H1 (cell line): ENCODE measurements at regions not wholly inside any gene's neighbourhood (a gene's known extent, or its start where the extent isn't known, plus 50 kb on each side); places are given as distances from the start of the nearest gene placed in this dataset.

Experiments used
- CTCF ChIA-PET: fragments of 300-600 bp; sonication (Branson Sonifier 250); formaldehyde crosslinking; loops from one replicate; lab custom pipeline; 2021; ENCODE audit not compliant: partially characterized antibody; lab: Charles Lee
- POLR2A ChIA-PET: fragments of 300-600 bp; sonication (Branson Sonifier 250); formaldehyde crosslinking; loops from one replicate; lab custom pipeline; 2021; ENCODE audit warnings: inconsistent platforms; ENCODE audit not compliant: partially characterized antibody; lab: Charles Lee
- DNase-seq, 2 experiments: peaks; one replicate each; pipeline versions ENCODE4 v3.0.0 to v3.0.0-alpha.2; 2010 to 2022; ENCODE audit warnings: low spot score in 2 of 2, low read depth in 1 of 2, mixed read lengths in 1 of 2
- FAIRE-seq: peaks from 2 replicates; lab custom pipeline; 2011; peaks lifted over from hg19 to GRCh38; lab: Jason Lieb, UNC
- H2AFZ ChIP-seq: 2 replicates; pipeline ENCODE4 v1.8.1; 2012; ENCODE audit warnings: low read length, inconsistent platforms
- H2AK5ac ChIP-seq: 2 replicates; pipeline ENCODE4 v1.6.1; 2013; ENCODE audit warnings: low read depth, low read length
- H2BK120ac ChIP-seq: replicated peaks from 2 replicates; pipeline ENCODE3; 2013; ENCODE audit warnings: low read depth, low read length, inconsistent platforms
- H2BK12ac ChIP-seq: 2 replicates; pipeline ENCODE4 v1.6.1; 2013; ENCODE audit warnings: low read depth, low read length
- H2BK15ac ChIP-seq: 2 replicates; pipeline ENCODE4 v1.6.1; 2013; ENCODE audit warnings: low read length
- H2BK20ac ChIP-seq: 2 replicates; pipeline ENCODE4 v1.6.1; 2013; ENCODE audit warnings: low read length
- H2BK5ac ChIP-seq: 2 replicates; pipeline ENCODE4 v1.6.1; 2013; ENCODE audit warnings: low read depth, low read length
- H3K14ac ChIP-seq: 2 replicates; pipeline ENCODE4 v1.6.1; 2013; ENCODE audit warnings: inconsistent platforms; ENCODE audit not compliant: insufficient read length
- H3K18ac ChIP-seq: 2 replicates; pipeline ENCODE4 v1.6.1; 2013; ENCODE audit warnings: low read length; ENCODE audit errors: extremely low read depth
- H3K23ac ChIP-seq: 2 replicates; pipeline ENCODE4 v1.6.1; 2013; ENCODE audit warnings: inconsistent platforms; ENCODE audit not compliant: insufficient read length
- H3K23me2 ChIP-seq: 2 replicates; pipeline ENCODE4 v1.6.1; 2013; ENCODE audit warnings: low read depth, low read length
- H3K27ac ChIP-seq: 2 replicates; pipeline ENCODE4 v1.6.1; 2011; ENCODE audit warnings: low read depth, low read length, inconsistent platforms
- H3K27me3 ChIP-seq, 4 experiments: replicated peaks in 1 of 4; 1 replicate in 1 of 4; 2 replicates in 3 of 4; pipeline versions ENCODE4 v1.6.1 to v1.8.1; 2011 to 2013; ENCODE audit warnings: low read length in 3 of 4, mild to moderate bottlenecking in 3 of 4, inconsistent platforms in 2 of 4, mixed read lengths in 2 of 4, moderate library complexity in 1 of 4; ENCODE audit not compliant: control insufficient read depth in 3 of 4, insufficient read depth in 3 of 4; ENCODE audit errors: extremely low read depth in 1 of 4
- H3K36me3 ChIP-seq, 4 experiments: 2 replicates each; pipeline versions ENCODE4 v1.6.1 to v1.8.1; 2011 to 2013; ENCODE audit warnings: mild to moderate bottlenecking in 4 of 4, low read length in 3 of 4, moderate library complexity in 2 of 4, control low read depth in 1 of 4, inconsistent platforms in 1 of 4; ENCODE audit not compliant: insufficient read depth in 4 of 4, control insufficient read depth in 2 of 4
- H3K4ac ChIP-seq: replicated peaks from 2 replicates; pipeline ENCODE3; 2013; ENCODE audit warnings: low read length, low read depth, mixed read lengths, inconsistent platforms; ENCODE audit not compliant: insufficient read length
- H3K4me1 ChIP-seq, 4 experiments: replicated peaks in 1 of 4; 1 replicate in 1 of 4; 2 replicates in 3 of 4; pipeline versions ENCODE4 v1.6.1 to v1.8.1; 2011 to 2013; ENCODE audit warnings: low read length in 3 of 4, inconsistent platforms in 2 of 4, mixed read lengths in 1 of 4; ENCODE audit not compliant: insufficient read depth in 4 of 4, control insufficient read depth in 3 of 4
- H3K4me2 ChIP-seq, 2 experiments: 2 replicates each; pipeline versions ENCODE4 v1.6.1 to v1.8.1; 2011 to 2013; ENCODE audit warnings: low read depth in 2 of 2, low read length in 2 of 2, control low read depth in 1 of 2, inconsistent platforms in 1 of 2, mild to moderate bottlenecking in 1 of 2; ENCODE audit not compliant: insufficient read depth in 1 of 2
- H3K4me3 ChIP-seq, 4 experiments: fragments of 200-600, 300-600 bp in 1 of 4; sonication (generic), shearing (Covaris generic), sonication (Bioruptor Twin) in 1 of 4; 2 replicates each; pipeline versions ENCODE4 v1.5.1 to v1.8.1; 2011 to 2016; ENCODE audit warnings: low read length in 4 of 4, low read depth in 3 of 4, control low read depth in 2 of 4, inconsistent platforms in 2 of 4, mild to moderate bottlenecking in 2 of 4, mixed read lengths in 1 of 4, moderate library complexity in 1 of 4; ENCODE audit not compliant: insufficient read depth in 2 of 4; ENCODE audit errors: extremely low read depth in 1 of 4
- H3K56ac ChIP-seq: replicated peaks from 2 replicates; pipeline ENCODE3; 2013; ENCODE audit warnings: low read depth, mild to moderate bottlenecking, mixed read lengths, low read length, inconsistent platforms; ENCODE audit not compliant: insufficient read length
- H3K79me1 ChIP-seq: 2 replicates; pipeline ENCODE4 v1.6.1; 2013; ENCODE audit warnings: low read depth, low read length, control low read depth
- H3K79me2 ChIP-seq, 2 experiments: 2 replicates each; pipeline versions ENCODE4 v1.6.1 to v1.8.1; 2012 to 2013; ENCODE audit warnings: low read length in 2 of 2, mild to moderate bottlenecking in 2 of 2, inconsistent platforms in 1 of 2; ENCODE audit not compliant: insufficient read depth in 2 of 2, control insufficient read depth in 1 of 2
- H3K9ac ChIP-seq, 4 experiments: replicated peaks in 1 of 4; 1 replicate in 1 of 4; 2 replicates in 3 of 4; pipeline versions ENCODE4 v1.6.1 to v1.8.1; 2011 to 2013; ENCODE audit warnings: low read depth in 3 of 4, low read length in 3 of 4, control low read depth in 2 of 4, mild to moderate bottlenecking in 2 of 4, moderate library complexity in 2 of 4, inconsistent platforms in 1 of 4; ENCODE audit errors: extremely low read depth in 1 of 4
- H3K9me3 ChIP-seq, 2 experiments: 2 replicates each; pipeline versions ENCODE4 v1.6.1 to v1.8.1; 2012 to 2013; ENCODE audit warnings: mild to moderate bottlenecking in 2 of 2, moderate library complexity in 2 of 2, control low read depth in 1 of 2, inconsistent platforms in 1 of 2, low read depth in 1 of 2, low read length in 1 of 2, mixed read lengths in 1 of 2; ENCODE audit not compliant: insufficient read depth in 2 of 2
- H4K20me1 ChIP-seq, 2 experiments: replicated peaks in 1 of 2; 2 replicates each; pipeline versions ENCODE3 to v1.8.1; 2011 to 2013; ENCODE audit warnings: inconsistent platforms in 2 of 2, low read length in 2 of 2, mild to moderate bottlenecking in 1 of 2; ENCODE audit not compliant: insufficient read depth in 2 of 2, control insufficient read depth in 1 of 2
- H4K5ac ChIP-seq: 2 replicates; pipeline ENCODE4 v1.6.1; 2013; ENCODE audit warnings: low read length, low read depth, mixed read lengths, inconsistent platforms; ENCODE audit not compliant: insufficient read length
- H4K8ac ChIP-seq: 2 replicates; pipeline ENCODE4 v1.8.0; 2013; ENCODE audit warnings: mild to moderate bottlenecking, moderate library complexity, low read length, inconsistent platforms; ENCODE audit not compliant: insufficient read depth; ENCODE audit errors: extremely low read depth
- H4K91ac ChIP-seq: replicated peaks from 2 replicates; pipeline ENCODE3; 2013; ENCODE audit warnings: low read length, mixed read lengths, inconsistent platforms; ENCODE audit not compliant: insufficient read length
- ATF3 ChIP-seq: IDR thresholded peaks from 2 replicates; pipeline ENCODE4 v1.6.1; 2011; ENCODE audit warnings: low read depth, mild to moderate bottlenecking, low read length; ENCODE audit not compliant: insufficient read depth
- BRCA1 ChIP-seq: IDR thresholded peaks from 2 replicates; pipeline ENCODE4 v1.6.1; 2012; ENCODE audit warnings: low read depth, low read length, improper control_type of control experiment
- CBX5 ChIP-seq: fragments of 300-800, 300-1000 bp; sonication (generic); IDR thresholded peaks from 2 replicates; pipeline ENCODE4 v1.7.1; 2016; ENCODE audit warnings: antibody characterized with exemption, low read length, low read depth
- CTBP2 ChIP-seq: IDR thresholded peaks from 2 replicates; pipeline ENCODE4 v1.7.0; 2011; ENCODE audit warnings: borderline replicate concordance, mild to moderate bottlenecking, moderate library complexity, mixed read lengths, low read length; ENCODE audit not compliant: insufficient read depth, insufficient read length
- CTCF ChIP-seq, 3 experiments: IDR thresholded peaks; 1 replicate in 2 of 3; 2 replicates in 1 of 3; pipeline versions ENCODE4 v1.5.1 to v1.6.1; 2011; ENCODE audit warnings: low read length in 3 of 3, mild to moderate bottlenecking in 3 of 3, inconsistent platforms in 2 of 3, low read depth in 1 of 3, moderate library complexity in 1 of 3; ENCODE audit not compliant: insufficient read depth in 1 of 3; ENCODE audit errors: control extremely low read depth in 1 of 3
- JUND ChIP-seq: IDR thresholded peaks from 2 replicates; pipeline ENCODE4 v1.6.1; 2011; ENCODE audit warnings: mild to moderate bottlenecking, improper control_type of control experiment, low read length
- RAD21 ChIP-seq, 2 experiments: IDR thresholded peaks in 1 of 2; conservative IDR thresholded peaks in 1 of 2; 2 replicates each; pipeline ENCODE4 v1.6.1; 2011; ENCODE audit warnings: low read depth in 2 of 2, low read length in 2 of 2, improper control_type of control experiment in 1 of 2, inconsistent platforms in 1 of 2, mild to moderate bottlenecking in 1 of 2, moderate library complexity in 1 of 2
- RBBP5 ChIP-seq: IDR thresholded peaks from 2 replicates; pipeline ENCODE4 v1.7.1; 2012; ENCODE audit warnings: low read depth, mild to moderate bottlenecking, inconsistent platforms, low read length, moderate library complexity, borderline replicate concordance
- SIX5 ChIP-seq: IDR thresholded peaks from 2 replicates; pipeline ENCODE4 v1.6.1; 2011; ENCODE audit warnings: mild to moderate bottlenecking, low read depth, low read length
- TCF12 ChIP-seq: IDR thresholded peaks from 2 replicates; pipeline ENCODE4 v1.6.1; 2011; ENCODE audit warnings: low read depth, mild to moderate bottlenecking, low read length
- TEAD4 ChIP-seq: IDR thresholded peaks from 2 replicates; pipeline ENCODE4 v1.6.1; 2012; ENCODE audit warnings: low read depth, low read length, inconsistent platforms, mixed read lengths
- WGBS, 2 experiments: shearing (Covaris generic) in 1 of 2; methylation state at CpG; one replicate each; pipeline versions ENCODE4 v1.1.6 to v1.1.7; 2013 to 2015; ENCODE audit warnings: low lambda C conversion rate in 2 of 2, mixed read lengths in 2 of 2, inconsistent platforms in 1 of 2, low coverage in 1 of 2, missing lambda C conversion rate in 1 of 2; ENCODE audit not compliant: insufficient replicate concordance in 2 of 2, insufficient coverage in 1 of 2, insufficient read length in 1 of 2; ENCODE audit errors: extremely low coverage in 1 of 2, missing lambda C conversion rate in 1 of 2; 5-methylcytosine and 5-hydroxymethylcytosine counted together

GRCh38 chr14:87141801-87142200 is 851.2 kb downstream of the GALC start:
- no peaks in the 10 kb centered on the region for H3K9me3 ChIP-seq
- no peak overlapping the region for H2BK12ac ChIP-seq
- H3K27me3 ChIP-seq, result peaks cover 0 to 3% (median under 1%) of the 10 kb centered on the region in 4 experiments; a peak in 3 of 7 replicates
- H4K8ac ChIP-seq, result no peak overlapping the region
- H2AK5ac ChIP-seq, result no peak overlapping the region
- H3K4me1 ChIP-seq, result no peaks in the 10 kb centered on the region
- FAIRE-seq (no peak), DNase-seq (no peak)
- H2BK5ac ChIP-seq, result no peak overlapping the region
- no peak overlapping the region for H3K23ac ChIP-seq
- H3K36me3 ChIP-seq, result no peaks in the 10 kb centered on the region
- no peak overlapping the region for H3K56ac ChIP-seq
- no peak overlapping the region for H2BK20ac ChIP-seq
- no peak overlapping the region for H2BK120ac ChIP-seq
- H4K20me1 ChIP-seq, result no peaks in the 10 kb centered on the region
- no peak overlapping the region for H3K18ac ChIP-seq
- no peak overlapping the region for H4K91ac ChIP-seq
- no peak overlapping the region for H2BK15ac ChIP-seq
- no peak overlapping the region for H3K4ac ChIP-seq
- H3K27ac ChIP-seq, result no peak overlapping the region
- ChIA-PET POLR2A (no interaction called here), CTCF (no interaction called here)
- H3K4me2 ChIP-seq, result no peak overlapping the region
- no peaks in the 10 kb centered on the region for H3K79me1 ChIP-seq
- H3K4me3 ChIP-seq, result no peak overlapping the region
- no peak overlapping the region for H3K14ac ChIP-seq
- no peak overlapping the region for H2AFZ ChIP-seq
- H4K5ac ChIP-seq, result no peak overlapping the region
- no peaks in the 10 kb centered on the region for H3K79me2 ChIP-seq
- H3K9ac ChIP-seq, result no peak overlapping the region
- no peaks in the 10 kb centered on the region; the same call in 1 of the 2 replicates for H3K23me2 ChIP-seq
- 92% methylated on average over 2 of the region's 2 CpGs; no CpG with 5 or more reads in 1 of the 2 experiments for WGBS, 2 experiments
- no peak for TF ChIP-seq CBX5
- no peak for TF ChIP-seq JUND
- TF ChIP-seq CTCF (IDR thresholded peaks at IDR 0.05; ENCODE audit: control extremely low read depth in 1 of 3, insufficient read depth in 1 of 3, low read depth in 1 of 3, low read length in 3 of 3), result no peak
- no peak for TF ChIP-seq RBBP5
- TF ChIP-seq TCF12, result no peak
- no peak for TF ChIP-seq CTBP2
- TF ChIP-seq TEAD4, result no peak
- TF ChIP-seq SIX5, result no peak
- TF ChIP-seq RAD21 (IDR thresholded peaks at IDR 0.05 in 1 of 2, conservative IDR thresholded peaks at IDR 0.05 in 1 of 2; ENCODE audit: low read depth in 2 of 2, low read length in 2 of 2), result no peak
- TF ChIP-seq BRCA1, result no peak
- no peak for TF ChIP-seq ATF3
